ENCODE measurements at regions not wholly inside any gene's neighbourhood (a gene's known extent, or its start where the extent isn't known, plus 50 kb on each side); places are given as distances from the start of the nearest gene placed in this dataset.

DNA sequence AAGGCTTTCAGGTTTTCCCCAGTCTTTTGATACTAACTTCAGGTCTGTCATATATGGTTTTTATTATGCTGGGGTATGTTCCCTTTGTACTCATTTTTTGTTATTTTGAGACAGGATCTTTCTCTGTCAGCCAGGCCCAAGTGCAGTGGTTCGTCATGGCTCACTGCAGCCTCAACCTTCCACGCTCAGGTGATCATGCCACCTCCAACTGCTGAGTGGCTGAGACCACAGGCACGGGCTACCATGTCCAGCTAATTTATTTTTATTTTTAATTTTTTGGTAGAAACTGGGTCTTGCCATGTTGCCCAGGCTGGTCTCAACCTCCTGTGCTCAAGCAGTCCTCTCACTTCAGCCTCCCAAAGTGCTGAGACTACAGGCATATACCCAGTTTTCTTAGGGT, 50.6 kb upstream of the PDGFD start:
- no peak overlapping the region for H4K91ac ChIP-seq (replicated peaks; ENCODE audit: insufficient read length, low read length)
- H2AFZ ChIP-seq (ENCODE audit: low read length) = no peak overlapping the region
- H4K20me1 ChIP-seq (replicated peaks in 1 of 2; ENCODE audit: control insufficient read depth in 1 of 2, insufficient read depth in 2 of 2, low read length in 2 of 2) = no peaks in the 10 kb centered on the region
- no peak overlapping the region for H2BK5ac ChIP-seq (ENCODE audit: low read depth, low read length)
- H3K9ac ChIP-seq (replicated peaks in 1 of 4; ENCODE audit: extremely low read depth in 1 of 4, low read depth in 3 of 4, low read length in 3 of 4) = no peak overlapping the region
- FAIRE-seq = no peak
- no peak overlapping the region for H4K5ac ChIP-seq (ENCODE audit: insufficient read length, low read depth, low read length)
- H3K4me1 ChIP-seq (replicated peaks in 1 of 4; ENCODE audit: control insufficient read depth in 3 of 4, insufficient read depth in 4 of 4, low read length in 3 of 4) = no peaks in the 10 kb centered on the region
- H4K8ac ChIP-seq (ENCODE audit: extremely low read depth, insufficient read depth, low read length) = no peak overlapping the region
- H3K79me2 ChIP-seq (ENCODE audit: control insufficient read depth in 1 of 2, insufficient read depth in 2 of 2, low read length in 2 of 2) = no peaks in the 10 kb centered on the region
- H3K36me3 ChIP-seq (ENCODE audit: control insufficient read depth in 2 of 4, insufficient read depth in 4 of 4, low read length in 3 of 4) = no peaks in the 10 kb centered on the region
- no peaks in the 10 kb centered on the region for H3K9me3 ChIP-seq (ENCODE audit: insufficient read depth in 2 of 2, low read depth in 1 of 2, low read length in 1 of 2)
- ChIA-PET CTCF (ENCODE audit: partially characterized antibody) (no interaction called here), POLR2A (ENCODE audit: partially characterized antibody) (no interaction called here)
- H2BK120ac ChIP-seq (replicated peaks; ENCODE audit: low read depth, low read length) = no peak overlapping the region
- H3K79me1 ChIP-seq (ENCODE audit: low read depth, low read length) = no peaks in the 10 kb centered on the region
- no peak overlapping the region for H2BK15ac ChIP-seq (ENCODE audit: low read length)
- 93% methylated on average over 3 of the region's 3 CpGs; no CpG with 5 or more reads in 1 of the 2 experiments for WGBS, 2 experiments (ENCODE audit: extremely low coverage in 1 of 2, insufficient coverage in 1 of 2, insufficient read length in 1 of 2, insufficient replicate concordance in 2 of 2, low coverage in 1 of 2, low lambda C conversion rate in 2 of 2, missing lambda C conversion rate in 1 of 2)
- no peak overlapping the region for H2BK20ac ChIP-seq (ENCODE audit: low read length)
- no peak for DNase-seq (ENCODE audit: low read depth in 1 of 2, low spot score in 2 of 2)
- H3K4me3 ChIP-seq (ENCODE audit: extremely low read depth in 1 of 4, insufficient read depth in 2 of 4, low read depth in 3 of 4, low read length in 4 of 4) = no peak overlapping the region
- H3K23ac ChIP-seq (ENCODE audit: insufficient read length) = no peak overlapping the region
- no peak overlapping the region for H3K27ac ChIP-seq (ENCODE audit: low read depth, low read length)
- no peaks in the 10 kb centered on the region for H3K27me3 ChIP-seq (replicated peaks in 1 of 4; ENCODE audit: control insufficient read depth in 3 of 4, extremely low read depth in 1 of 4, insufficient read depth in 3 of 4, low read length in 3 of 4)
- H3K18ac ChIP-seq (ENCODE audit: extremely low read depth, low read length) = no peak overlapping the region
- no peak overlapping the region for H2AK5ac ChIP-seq (ENCODE audit: low read depth, low read length)
- H3K23me2 ChIP-seq (ENCODE audit: low read depth, low read length) = no peaks in the 10 kb centered on the region
- H3K14ac ChIP-seq (ENCODE audit: insufficient read length) = no peak overlapping the region
- H3K56ac ChIP-seq (replicated peaks; ENCODE audit: insufficient read length, low read depth, low read length) = no peak overlapping the region
- H2BK12ac ChIP-seq (ENCODE audit: low read depth, low read length) = no peak overlapping the region
- H3K4me2 ChIP-seq (ENCODE audit: insufficient read depth in 1 of 2, low read depth in 2 of 2, low read length in 2 of 2) = no peak overlapping the region
- H3K4ac ChIP-seq (replicated peaks; ENCODE audit: insufficient read length, low read depth, low read length) = no peak overlapping the region
- no peak for TF ChIP-seq TAF7 (optimal IDR thresholded peaks at IDR 0.05; ENCODE audit: borderline replicate concordance, low read depth, low read length)
- TF ChIP-seq RXRA (IDR thresholded peaks at IDR 0.05; ENCODE audit: insufficient read depth, low read depth, low read length) = no peak
- no peak for TF ChIP-seq EZH2 (IDR thresholded peaks at IDR 0.05; ENCODE audit: low read depth, low read length, severe bottlenecking)
- TF ChIP-seq NANOG (IDR thresholded peaks at IDR 0.05; ENCODE audit: insufficient read depth, low read depth, low read length, poor library complexity, severe bottlenecking) = no peak
- TF ChIP-seq EGR1 (IDR thresholded peaks at IDR 0.05; ENCODE audit: borderline replicate concordance, low read depth, low read length) = no peak
- no peak for TF ChIP-seq FOSL1 (IDR thresholded peaks at IDR 0.05; ENCODE audit: insufficient read depth, low read depth, low read length)
- no peak for TF ChIP-seq CTCF (IDR thresholded peaks at IDR 0.05; ENCODE audit: control extremely low read depth in 1 of 3, insufficient read depth in 1 of 3, low read depth in 1 of 3, low read length in 3 of 3)
- TF ChIP-seq NRF1 (IDR thresholded peaks at IDR 0.05; ENCODE audit: low read depth, low read length) = no peak
- no peak for TF ChIP-seq JUN (IDR thresholded peaks at IDR 0.05; ENCODE audit: low read depth, low read length)
- TF ChIP-seq SIRT6 (IDR thresholded peaks at IDR 0.05; ENCODE audit: low read length) = no peak
- no peak for TF ChIP-seq RFX5 (IDR thresholded peaks at IDR 0.05; ENCODE audit: borderline replicate concordance, low read depth, low read length)
- no peak for TF ChIP-seq SIN3A (conservative IDR thresholded peaks at IDR 0.05 in 1 of 2, IDR thresholded peaks at IDR 0.05 in 1 of 2; ENCODE audit: low read depth in 1 of 2, low read length in 2 of 2)

Data from H1 (cell line).